ENCODE measurements at regions not wholly inside any gene's neighbourhood (a gene's known extent, or its start where the extent isn't known, plus 50 kb on each side); places are given as distances from the start of the nearest gene placed in this dataset.

DNA sequence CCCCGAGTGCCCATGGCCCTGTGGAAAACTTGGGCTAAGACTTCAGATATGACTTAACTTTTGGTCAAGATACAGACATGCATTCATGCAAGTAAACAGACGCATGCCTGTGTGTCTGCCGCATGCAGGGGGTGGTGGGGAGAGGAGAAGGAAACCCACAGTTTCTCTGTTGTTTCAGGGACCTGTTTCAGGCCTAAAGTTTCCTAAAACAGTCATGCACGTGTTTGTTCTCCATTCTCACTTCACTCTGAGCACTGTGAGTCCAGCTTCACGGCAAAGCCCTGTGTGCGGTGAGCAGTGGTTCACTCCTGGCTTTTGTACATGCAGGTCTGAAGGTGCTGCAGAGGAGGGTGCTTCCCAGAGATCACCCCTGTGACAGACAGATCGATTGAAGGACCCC, 158.7 kb downstream of the FOXL1 start:
- TF ChIP-seq, protein P1, sequence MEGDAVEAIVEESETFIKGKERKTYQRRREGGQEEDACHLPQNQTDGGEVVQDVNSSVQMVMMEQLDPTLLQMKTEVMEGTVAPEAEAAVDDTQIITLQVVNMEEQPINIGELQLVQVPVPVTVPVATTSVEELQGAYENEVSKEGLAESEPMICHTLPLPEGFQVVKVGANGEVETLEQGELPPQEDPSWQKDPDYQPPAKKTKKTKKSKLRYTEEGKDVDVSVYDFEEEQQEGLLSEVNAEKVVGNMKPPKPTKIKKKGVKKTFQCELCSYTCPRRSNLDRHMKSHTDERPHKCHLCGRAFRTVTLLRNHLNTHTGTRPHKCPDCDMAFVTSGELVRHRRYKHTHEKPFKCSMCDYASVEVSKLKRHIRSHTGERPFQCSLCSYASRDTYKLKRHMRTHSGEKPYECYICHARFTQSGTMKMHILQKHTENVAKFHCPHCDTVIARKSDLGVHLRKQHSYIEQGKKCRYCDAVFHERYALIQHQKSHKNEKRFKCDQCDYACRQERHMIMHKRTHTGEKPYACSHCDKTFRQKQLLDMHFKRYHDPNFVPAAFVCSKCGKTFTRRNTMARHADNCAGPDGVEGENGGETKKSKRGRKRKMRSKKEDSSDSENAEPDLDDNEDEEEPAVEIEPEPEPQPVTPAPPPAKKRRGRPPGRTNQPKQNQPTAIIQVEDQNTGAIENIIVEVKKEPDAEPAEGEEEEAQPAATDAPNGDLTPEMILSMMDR (IDR thresholded peaks at IDR 0.05; ENCODE audit: low read length) = no peak
- TF ChIP-seq EZH2 (optimal IDR thresholded peaks at IDR 0.05; ENCODE audit: low read depth, low read length) (no peak), EZH2phosphoT487 (IDR thresholded peaks at IDR 0.05; ENCODE audit: low read length) (no peak)
